Putamen (tissue), 1 donor: ENCODE measurements at regions not wholly inside any gene's neighbourhood (a gene's known extent, or its start where the extent isn't known, plus 50 kb on each side); places are given as distances from the start of the nearest gene placed in this dataset.
"Not testable (repeated sequence)": the region's sequence is repeated elsewhere in the genome, so short reads cannot be mapped to it uniquely, and the experiment has no call there.

Experiments used
- DNase-seq: peaks from one replicate; pipeline ENCODE4 v3.0.0-alpha.2; 2016; ENCODE audit warnings: low spot score

- DNase-seq: no peak
Observed at GRCh38 chr14:71240171-71240570, 332.9 kb downstream of the PCNX1 start.

GRCh38 chr14:71240866-71241520 lies 333.7 kb downstream of the PCNX1 start:
- no peak for DNase-seq

GRCh38 chr14:71242237-71242748 lies 335.0 kb downstream of the PCNX1 start:
- no peak for DNase-seq

GRCh38 chr14:71243697-71244096 lies 336.4 kb downstream of the PCNX1 start:
- no peak for DNase-seq

GRCh38 chr14:71244341-71244740 lies 337.1 kb downstream of the PCNX1 start:
- DNase-seq: no peak

GRCh38 chr14:71245659-71246361 lies 338.6 kb downstream of the PCNX1 start:
- no peak for DNase-seq

GRCh38 chr14:71246539-71246938 lies 339.3 kb downstream of the PCNX1 start:
- DNase-seq: no peak

- DNase-seq: no peak
Observed at GRCh38 chr14:71247106-71247505, 339.8 kb downstream of the PCNX1 start.

- no peak for DNase-seq
Observed at GRCh38 chr14:71248194-71248593, 340.9 kb downstream of the PCNX1 start.

- DNase-seq: no peak
Observed at GRCh38 chr14:71250347-71250746, 343.1 kb downstream of the PCNX1 start.

- no peak for DNase-seq
Observed at GRCh38 chr14:71250791-71251190, 343.5 kb downstream of the PCNX1 start.

- not testable (repeated sequence) for DNase-seq
Observed at GRCh38 chr14:71254091-71254719, 346.9 kb downstream of the PCNX1 start.

GRCh38 chr14:71261206-71261605 lies 353.9 kb downstream of the PCNX1 start:
- no peak for DNase-seq

GRCh38 chr14:71262441-71262840 lies 355.2 kb downstream of the PCNX1 start:
- DNase-seq: no peak

- no peak for DNase-seq
Observed at GRCh38 chr14:71264260-71264659, 357.0 kb downstream of the PCNX1 start.

GRCh38 chr14:71267007-71267513 lies 359.8 kb downstream of the PCNX1 start:
- no peak for DNase-seq

GRCh38 chr14:71267691-71268090 lies 360.4 kb downstream of the PCNX1 start:
- no peak for DNase-seq

GRCh38 chr14:71270111-71270510 lies 362.9 kb downstream of the PCNX1 start:
- no peak for DNase-seq

- DNase-seq: no peak
Observed at GRCh38 chr14:71271166-71271945, 364.1 kb downstream of the PCNX1 start.

- DNase-seq: no peak
Observed at GRCh38 chr14:71273366-71273765, 366.1 kb downstream of the PCNX1 start.

- DNase-seq: no peak
Observed at GRCh38 chr14:71284048-71284447, 376.8 kb downstream of the PCNX1 start.

GRCh38 chr14:71286126-71286525 lies 378.9 kb downstream of the PCNX1 start:
- DNase-seq: no peak
